ENCODE measurements at regions not wholly inside any gene's neighbourhood (a gene's known extent, or its start where the extent isn't known, plus 50 kb on each side); places are given as distances from the start of the nearest gene placed in this dataset.
A peak's percentile ranks its signal among the peaks of the same experiment; 100 is the strongest.
"Not testable (repeated sequence)": the region's sequence is repeated elsewhere in the genome, so short reads cannot be mapped to it uniquely, and the experiment has no call there.

DNA sequence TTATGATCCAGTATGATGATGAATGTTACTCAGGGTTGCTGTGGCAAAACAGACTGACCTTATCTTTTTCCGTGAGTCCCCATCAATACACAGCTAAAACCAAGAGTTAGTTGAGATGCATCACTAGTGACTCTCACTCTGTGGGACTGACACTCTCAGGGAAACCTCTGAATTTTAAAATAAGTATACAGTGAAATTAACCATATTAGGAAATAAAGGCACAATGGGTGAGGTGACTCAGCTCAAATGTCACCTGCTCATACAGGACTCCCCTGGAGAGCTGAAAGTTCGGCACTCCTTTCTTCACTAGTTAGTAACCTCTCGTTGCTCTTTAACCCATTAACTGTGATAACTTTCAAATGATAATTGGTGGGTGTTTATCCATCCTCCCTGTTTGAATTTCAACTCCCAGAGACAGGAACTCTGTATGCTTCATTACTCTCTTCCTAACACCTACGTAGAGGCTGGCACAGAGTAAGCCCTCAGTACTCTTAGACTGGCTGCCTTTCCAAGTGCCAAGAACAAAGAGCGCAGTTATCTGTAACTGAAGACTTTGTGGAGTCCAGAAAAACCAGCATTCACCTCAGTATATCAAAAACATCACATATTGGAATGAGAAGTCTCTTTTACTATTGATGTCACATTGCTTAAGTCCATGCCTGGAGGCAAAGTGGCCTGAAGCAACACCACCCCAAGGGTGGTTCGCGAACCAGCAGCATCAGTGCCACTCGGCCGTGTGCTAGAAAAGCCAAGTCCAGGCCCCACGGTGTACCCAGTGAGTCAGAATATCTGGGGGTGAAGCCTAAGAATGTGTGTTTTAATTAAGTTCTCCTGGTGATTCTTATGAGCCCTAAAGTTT is 91.1 kb downstream of the NIBAN1 start:
- DNase-seq = no peak

DNA sequence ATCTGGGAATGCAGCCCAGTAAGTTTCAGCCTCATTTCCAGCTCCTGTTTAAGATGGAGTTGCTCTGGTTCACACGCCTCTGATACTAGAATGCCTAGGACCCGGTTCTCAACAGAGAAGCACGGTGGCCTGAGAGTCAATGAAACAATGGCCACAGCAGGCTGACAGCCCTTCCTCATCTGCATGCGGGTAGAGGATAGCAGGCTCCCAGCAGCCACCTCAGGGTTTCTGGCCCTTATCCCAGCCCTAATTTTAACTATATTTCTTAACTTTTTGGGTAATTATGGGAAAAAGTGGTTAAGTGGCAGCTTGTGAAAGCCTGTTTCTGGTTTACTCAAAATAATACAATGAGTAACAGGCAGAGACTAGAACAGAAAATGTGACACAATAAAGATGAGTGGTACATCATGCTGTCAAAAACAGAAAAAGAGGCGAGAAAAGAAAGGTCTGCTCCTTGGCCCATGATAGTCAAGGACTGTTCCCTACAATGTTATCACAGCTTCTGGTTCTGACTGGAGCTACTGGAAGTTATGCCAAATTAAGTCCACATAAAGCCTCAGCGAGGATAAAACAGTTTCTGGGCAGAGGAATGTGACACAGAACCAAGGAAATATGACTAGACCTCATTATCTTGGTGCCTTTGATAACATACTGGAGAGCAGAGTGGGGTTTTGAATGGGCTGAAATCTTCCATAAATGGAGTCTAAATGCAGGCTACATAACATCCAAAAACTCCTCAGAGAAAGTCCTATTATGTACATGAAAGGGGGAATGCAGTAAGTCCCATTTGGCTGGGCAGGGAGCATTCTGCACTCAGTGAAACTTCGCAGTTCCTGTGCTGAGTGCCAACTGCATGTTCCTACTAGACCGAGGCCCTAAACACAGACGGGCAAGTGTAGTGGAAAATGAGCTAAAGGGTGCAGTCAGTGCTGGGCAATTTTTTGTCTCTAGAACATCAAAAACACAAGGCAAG is 92.1 kb downstream of the NIBAN1 start:
- DNase-seq = no peak

DNA sequence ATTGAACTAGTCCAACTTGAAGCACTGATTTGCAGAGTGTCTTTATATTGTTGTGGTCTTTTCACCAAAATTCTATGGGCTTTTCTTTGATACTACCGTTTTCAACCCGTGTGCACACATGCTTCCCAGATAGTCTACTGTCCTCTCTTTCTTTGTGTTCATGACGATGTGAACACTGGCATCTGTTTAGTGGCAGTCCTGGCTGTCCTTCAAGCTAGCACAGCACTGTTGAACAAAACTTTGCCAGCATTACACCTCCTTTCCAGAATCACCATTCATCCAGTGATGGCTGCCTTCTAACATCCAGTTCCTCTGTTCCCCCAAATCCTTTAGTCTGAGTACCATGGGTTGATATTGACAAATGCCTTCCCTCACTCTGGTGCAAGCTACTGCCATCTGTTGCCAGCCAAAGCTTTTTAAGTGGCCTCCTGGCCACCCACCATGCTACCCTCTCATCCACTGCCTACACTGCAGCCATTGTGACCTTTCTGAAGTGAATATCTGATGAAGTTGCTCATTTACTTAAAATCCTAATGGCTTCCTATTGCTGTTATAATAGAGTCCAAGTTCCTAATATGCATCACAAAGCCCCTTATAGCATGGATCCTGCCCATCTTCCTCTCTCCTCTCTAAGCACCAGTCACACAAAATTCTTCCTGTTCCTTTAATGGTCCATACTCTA is 94.3 kb downstream of the NIBAN1 start:
- DNase-seq = no peak

DNA sequence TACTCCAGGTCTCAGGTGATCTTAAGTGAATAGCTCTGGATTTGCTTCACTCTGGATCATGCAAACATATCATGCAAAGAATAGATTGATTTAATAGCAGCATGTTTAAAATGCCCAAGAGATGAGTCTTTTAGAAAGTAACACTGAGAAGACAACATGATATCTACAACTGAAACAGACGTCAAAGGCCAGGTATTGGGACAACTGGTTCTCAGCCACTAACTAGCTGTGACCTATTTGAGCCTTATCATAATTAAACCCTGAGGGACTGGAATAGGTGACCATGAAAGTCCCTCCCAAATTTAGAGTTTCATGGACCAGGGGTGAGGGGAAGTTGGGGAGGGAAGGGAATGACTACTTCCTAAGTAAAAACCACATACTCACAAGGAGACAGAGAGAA is 95.7 kb downstream of the NIBAN1 start:
- DNase-seq = no peak

DNA sequence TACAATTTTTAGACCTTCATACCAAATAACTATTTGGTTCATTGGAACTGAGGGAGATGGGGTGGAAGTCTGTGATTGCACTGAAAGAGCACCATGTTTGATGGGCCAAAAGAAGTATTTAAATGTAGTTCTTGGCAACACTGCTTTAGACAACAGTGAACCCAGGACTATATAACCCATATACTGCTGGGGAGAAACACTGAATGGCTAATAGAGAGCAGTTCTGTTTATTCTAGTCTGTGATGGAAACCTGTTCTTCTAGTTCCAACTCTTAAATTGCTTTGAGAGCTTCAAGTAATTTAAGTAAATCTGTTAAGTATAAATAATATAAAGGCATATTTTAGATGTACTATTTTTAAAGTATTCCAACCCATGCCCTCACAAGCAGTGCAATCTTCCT is 96.3 kb downstream of the NIBAN1 start:
- peak; percentile 19 for DNase-seq

DNA sequence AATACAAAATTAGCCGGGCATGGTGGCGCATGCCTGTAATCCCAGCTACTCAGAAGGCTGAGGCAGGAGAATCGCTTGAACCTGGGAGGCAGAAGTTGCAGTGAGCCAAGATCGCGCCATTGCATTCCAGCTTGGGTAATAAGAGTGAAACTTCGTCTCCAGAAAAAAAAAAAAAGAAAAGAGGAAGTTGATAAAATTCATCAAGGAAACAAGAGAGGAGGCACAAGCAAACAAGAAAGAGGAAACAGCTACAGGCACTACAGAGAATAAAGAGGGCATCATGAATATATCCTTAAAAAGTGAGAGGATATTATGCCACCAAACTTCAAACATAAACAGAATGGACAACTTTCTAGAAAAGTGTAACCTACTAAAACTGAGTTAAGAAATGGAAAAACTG is 98.3 kb downstream of the NIBAN1 start:
- not testable (repeated sequence) for DNase-seq

DNA sequence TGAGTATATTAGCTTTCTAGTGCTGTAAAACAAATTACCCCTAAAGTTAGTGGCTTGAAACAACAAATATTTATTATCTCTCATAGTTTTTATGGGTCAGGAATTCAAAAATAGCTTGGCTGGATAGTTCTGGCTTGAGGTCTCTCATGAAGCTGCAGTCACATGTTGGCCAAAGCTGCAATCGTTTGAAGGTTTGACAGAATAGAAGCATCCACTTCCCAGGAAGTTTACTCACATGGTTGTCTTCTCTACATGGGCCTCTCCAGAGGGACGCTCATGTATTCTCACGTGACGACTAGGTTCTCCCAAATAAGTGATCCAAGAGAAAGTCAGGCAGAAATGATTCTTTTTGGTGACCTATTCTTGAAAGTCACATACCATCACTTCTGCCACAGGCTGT is 99.1 kb downstream of the NIBAN1 start:
- no peak for DNase-seq

DNA sequence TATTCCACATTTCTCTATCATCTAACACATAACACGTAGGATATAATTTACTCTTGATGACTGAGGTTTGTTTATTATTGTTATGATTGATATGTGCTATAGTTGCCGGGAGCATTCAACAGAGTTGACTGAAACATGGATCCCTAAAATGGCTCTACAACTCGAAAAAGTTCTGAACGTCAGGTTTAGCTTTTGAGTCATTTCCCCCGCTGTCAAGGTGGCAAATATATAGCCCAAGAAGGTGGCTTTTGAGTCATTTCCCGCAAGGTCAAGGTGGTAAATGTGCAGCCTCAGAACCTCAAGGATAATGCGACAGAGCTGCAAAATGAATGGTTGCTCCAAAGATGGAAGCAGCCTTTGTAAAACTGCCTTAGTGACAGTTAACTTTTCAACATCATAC is 104.0 kb downstream of the NIBAN1 start:
- no peak for DNase-seq

DNA sequence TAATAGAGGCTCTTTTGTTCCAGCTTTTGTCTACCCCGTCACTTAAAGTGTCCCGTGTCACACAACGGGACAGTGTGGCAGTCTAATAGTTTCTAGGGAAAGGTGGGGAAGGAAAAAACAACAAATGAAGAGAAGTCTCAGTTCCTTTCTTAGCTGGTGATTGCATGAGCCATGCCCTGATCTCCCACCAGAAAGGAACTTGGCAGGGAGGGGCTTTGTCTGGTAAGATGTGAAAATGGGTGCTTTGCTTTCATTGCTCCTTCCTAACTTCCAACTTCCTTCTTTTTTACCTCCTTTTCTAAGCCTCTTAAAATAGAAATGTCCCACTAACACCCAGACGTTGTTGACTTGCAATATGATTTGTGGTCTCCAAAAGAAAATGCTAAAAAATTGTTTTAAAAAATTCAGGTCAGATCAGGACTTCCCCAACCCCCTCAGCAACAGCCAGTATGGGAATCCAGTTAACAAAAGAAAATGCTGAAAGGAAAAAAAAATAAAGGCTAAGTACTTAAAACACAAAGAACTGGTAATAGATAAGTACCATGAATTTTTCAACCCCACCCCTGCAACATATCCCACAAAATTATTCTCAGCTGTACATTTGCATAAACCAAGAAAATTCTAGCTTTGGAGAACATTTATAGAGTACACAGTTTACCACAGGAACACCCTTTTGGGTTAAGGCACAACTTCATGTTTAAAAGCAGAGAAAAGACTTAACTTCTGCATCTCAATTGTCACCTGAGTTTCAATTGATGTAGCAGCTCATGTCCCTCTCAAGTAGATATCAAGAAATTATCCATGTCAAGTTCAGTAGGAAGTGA is 106.2 kb downstream of the NIBAN1 start:
- DNase-seq = no peak

DNA sequence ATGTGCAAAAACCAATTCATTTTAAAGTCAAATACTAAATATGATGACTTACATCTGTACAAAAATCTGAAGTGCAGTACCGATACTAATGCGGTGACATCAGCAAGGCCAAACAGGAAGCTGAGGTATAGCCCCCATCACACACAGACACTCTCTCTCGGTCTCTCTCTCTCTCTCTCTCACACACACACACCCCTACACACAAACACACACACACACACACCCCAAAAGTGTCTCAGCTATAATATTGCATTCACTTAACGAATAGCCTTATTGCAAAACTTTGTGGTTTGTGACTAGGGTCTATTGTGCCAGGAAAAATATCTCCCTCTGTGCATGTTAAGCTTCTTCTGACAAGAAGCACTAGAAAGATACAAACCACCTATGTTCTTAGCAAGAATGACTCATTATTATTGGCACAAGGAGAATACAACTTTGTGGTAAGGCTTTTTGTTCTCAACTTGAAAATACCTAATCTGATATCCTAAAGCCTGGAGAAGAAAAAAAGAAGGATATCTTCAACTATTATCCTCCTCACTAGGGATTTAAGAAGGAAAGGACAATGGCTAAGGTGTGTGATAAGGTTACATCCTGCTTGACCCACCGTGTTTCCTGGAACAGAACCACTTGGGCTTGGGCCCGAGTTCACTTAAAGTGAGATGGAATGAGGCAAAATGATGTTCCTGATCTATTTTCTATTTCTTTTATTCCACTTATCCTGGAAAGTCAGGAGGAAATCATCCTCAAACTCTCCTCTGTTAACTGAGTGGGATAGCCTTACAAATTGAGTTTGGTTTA is 107.1 kb downstream of the NIBAN1 start:
- DNase-seq = no peak

DNA sequence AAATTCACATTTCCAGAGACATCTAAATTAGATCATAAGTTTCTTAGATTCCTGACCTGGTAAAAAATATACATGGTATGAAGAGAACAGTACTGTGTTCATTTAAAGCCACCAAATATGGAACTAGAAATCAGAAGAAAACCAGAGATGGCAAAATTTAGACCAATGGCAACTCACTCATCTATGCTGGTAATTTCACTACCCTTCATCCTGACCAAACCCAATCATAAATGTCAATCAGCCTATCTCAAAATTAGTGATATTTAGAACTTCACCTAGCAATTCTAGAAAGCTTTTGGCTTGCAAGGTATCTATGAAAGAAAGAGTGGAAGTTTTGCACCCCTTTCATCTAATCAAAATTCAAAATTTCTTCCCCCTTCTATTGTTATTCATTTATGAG is 107.7 kb downstream of the NIBAN1 start:
- DNase-seq = no peak

DNA sequence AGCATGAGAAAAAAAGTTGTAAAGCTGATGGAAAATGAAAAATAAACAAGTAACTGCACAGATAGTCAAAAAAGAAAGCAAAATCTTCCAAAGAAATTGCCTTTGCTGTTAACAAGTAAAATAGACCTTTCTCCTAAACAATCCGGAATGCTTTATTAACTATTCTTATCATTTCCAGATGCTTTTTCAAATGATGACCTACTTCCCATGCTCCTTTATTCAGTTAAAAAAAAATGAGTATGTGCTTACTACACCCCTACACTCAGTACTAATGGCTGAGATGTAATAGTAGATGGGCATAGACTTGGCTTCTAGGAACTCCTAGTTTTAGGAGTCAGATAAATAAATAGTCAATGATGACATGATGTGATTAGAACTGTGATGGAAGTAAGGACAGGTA is 108.5 kb downstream of the NIBAN1 start:
- no peak for DNase-seq

DNA sequence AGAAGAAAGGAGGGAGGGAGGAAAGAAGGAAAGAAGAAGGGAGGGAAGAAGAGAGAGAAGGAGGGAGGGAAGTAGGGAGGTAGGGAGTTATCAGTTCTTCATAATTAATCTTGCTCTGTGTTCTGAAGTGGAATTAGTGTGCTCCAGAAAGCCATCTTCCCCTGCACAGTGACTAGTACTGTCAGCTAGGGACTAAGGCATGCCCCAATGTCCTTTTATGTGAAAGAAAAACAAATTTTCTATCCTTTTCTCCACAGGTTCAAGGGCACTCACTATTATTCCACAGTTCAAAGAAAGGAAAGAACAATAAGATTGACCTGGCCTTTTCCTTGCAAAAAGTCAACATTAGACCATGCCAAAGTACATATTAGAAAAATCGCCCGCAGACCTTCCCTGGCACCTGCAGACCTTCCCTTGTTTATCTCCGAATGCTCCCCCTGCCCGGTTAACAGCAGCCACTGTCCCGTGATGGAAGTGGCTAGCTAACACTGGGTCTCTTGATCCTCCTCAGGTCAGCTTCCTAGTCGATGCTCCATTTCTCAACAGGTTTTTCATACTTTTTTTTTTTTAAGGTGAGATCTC is 107.2 kb upstream of the EDEM3 start:
- DNase-seq = no peak

DNA sequence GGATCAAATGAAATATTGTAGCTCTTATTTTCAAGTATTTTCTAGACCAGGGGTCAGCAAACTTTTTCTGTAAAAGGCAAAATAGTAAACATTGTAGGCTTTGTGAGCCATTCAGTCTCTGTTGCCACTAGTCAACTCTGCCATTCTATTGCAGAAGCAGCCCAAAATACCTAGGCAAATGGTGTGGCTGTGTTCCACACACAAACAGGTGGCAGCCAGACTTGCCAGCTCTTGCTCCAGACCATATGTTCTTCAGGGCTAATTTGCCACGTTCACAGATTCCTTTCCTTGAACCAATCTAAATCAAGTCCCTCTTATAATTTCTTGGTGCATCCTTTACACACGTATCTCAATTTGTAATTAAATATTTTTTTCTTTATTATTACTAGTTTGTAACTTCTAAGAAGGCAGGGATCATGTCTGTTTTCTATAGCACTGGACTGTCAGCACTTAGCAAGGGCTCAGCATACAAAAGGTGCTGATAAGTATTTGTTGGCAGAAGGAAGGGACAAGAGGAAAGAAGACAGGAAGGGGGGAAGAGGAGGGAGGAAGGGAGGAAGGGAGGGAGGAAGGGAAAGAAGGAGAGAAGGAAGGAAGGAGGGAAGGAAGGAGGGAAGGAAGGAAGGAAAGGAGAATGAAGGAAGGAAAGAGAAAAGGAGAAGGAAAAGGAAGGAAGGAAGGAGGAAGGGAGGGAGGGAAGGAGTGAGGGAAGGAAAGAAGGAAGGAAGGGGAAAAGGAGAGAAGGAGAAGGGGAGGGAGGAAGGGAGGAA is 106.5 kb upstream of the EDEM3 start:
- no peak for DNase-seq

DNA sequence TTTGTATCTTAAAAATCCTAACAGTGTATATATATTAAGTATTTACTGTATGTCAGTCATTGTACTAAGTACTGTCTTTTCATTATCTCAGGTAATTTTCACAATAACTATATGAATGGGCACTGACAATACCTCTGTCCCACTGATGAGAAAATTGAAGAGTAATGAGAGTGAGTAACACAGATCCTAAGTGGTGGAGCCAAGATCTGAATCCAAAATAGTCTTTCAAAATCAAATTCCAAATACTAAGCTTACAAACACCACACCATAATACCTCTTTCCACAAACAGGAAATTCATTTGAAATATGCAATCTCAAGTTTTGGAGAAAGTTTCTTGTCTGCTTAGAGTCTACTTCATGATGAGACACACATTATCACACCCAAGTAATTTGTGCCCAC is 105.9 kb upstream of the EDEM3 start:
- no peak for DNase-seq

DNA sequence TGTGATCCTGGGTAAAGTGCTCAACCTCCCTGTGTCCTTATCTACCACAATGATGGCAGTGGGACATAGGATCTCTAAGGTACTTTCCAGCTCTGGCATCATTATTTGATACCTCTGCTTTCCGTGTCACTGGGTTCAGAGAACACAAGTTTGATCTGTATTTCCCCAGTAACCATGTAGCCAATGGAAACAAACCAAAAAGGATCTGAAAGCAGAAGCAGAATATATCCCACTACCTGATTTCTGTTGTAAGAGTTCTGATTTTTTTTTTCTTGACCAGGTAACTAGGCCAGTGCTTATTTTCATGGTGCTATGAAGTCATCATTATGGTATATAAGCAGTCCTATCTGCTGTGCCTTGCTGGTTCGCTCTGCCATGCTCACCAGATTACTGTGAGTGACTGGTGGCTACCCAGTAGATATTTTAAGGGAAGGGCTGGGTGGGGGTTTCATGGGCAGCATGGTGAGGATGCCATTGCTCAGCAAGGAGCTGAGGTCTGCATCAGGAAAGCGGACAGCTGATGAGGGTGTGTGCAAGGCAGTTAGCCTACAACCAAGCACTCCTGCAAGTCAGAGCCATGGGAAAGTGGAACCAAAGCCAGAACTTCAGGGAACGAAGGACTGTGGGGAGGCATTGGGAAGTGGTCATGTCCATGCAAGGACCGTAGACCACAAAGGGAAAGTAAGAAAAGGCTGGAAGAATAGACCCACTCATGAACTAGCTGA is 104.9 kb upstream of the EDEM3 start:
- no peak for DNase-seq

DNA sequence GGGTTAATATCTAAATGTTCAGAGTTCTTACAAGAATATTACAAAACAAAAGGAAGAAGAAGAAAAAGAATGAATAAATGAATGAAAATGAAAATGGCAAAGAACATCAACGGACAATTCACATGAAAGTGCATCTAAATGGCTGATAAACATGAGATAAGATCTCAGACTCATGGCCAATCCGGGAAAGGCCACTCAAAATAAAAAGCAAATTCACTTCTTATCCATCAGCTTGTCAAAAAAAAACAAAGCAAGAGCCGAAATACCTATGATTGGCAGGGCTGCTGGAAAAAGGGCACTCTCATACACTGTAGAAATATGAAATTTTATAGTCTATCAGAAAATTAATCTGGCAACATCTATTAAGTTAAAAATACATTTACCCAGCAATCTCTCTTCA is 103.6 kb upstream of the EDEM3 start:
- no peak for DNase-seq

DNA sequence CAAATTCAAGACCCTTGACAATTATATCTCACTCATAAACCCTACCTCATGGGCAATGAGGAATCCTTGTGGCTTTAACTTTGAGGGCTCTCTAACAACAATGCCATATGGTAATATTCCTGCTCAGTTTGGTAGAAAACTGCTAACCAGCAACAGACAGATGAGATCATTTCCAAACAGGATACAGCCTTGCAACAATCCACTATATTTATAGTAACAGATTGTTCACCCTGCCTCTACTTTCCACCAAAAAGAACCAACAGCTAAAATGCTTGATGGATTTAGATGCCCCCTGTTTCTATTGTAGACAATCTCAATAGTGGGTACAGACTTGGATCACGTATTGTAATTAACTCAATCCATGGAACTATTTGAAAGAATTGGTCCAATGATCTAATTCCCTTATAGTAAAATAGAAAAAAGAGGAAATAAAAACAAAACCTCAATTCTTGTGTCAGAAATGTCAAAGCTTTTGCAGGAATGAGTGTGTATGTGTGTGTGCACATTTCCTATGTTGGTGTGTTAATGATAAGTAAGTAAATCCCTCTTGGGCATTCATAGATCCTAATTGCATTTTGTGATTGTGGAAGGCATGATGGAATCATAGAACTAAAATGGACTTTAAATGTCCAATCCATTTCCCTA is 100.0 kb upstream of the EDEM3 start:
- peak; percentile 76 for DNase-seq

DNA sequence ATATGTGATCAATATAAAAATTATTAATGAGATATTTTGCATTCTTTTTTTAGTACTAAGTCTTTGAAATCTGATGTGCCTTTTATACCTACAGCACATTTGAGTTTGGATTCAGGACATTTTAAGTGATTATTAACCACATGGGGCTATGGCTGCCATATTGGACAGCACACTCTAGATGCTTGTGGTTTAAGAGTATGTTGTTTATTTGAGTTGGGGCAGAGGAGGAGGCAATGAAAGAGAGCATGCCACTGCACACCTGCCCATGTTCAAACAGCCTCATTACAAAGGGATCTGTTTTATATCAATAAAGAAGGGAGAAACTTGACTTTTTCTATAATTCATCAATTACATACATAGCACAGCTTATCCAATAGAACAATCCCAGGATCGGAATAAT is 99.4 kb upstream of the EDEM3 start:
- DNase-seq = peak; percentile 76
